ENCODE measurements at regions not wholly inside any gene's neighbourhood (a gene's known extent, or its start where the extent isn't known, plus 50 kb on each side); places are given as distances from the start of the nearest gene placed in this dataset.

- no peaks in the 10 kb centered on the region for H4K20me1 ChIP-seq (ENCODE audit: insufficient read depth, low read length)
- H3K9me3 ChIP-seq (ENCODE audit: low read length) = no peaks in the 10 kb centered on the region
- no TSS peak for BruUV-seq (replicated peaks)
Observed at GRCh38 chrX:87105131-87105530, 412.5 kb upstream of the KLHL4 start.

More at GRCh38 chrX:87105131-87105530, 412.5 kb upstream of the KLHL4 start:
- Histone ChIP-seq H3K79me2 (ENCODE audit: insufficient read depth, low read length) (no peaks in the 10 kb centered on the region), H3K27me3 (ENCODE audit: control insufficient read depth in 1 of 2, insufficient read depth in 2 of 2, low read length in 2 of 2) (no peaks in the 10 kb centered on the region), H2AFZ (ENCODE audit: low read length) (no peak overlapping the region), H3K4me3 (replicated peaks in 1 of 3; ENCODE audit: insufficient read depth in 1 of 3, low read depth in 2 of 3, low read length in 3 of 3) (no peak overlapping the region), H3K27ac (ENCODE audit: extremely low read length, insufficient read depth, low read length) (no peak overlapping the region), H3K4me2 (ENCODE audit: low read depth, low read length) (no peak overlapping the region), H3K36me3 (replicated peaks in 1 of 2; ENCODE audit: control insufficient read depth in 1 of 2, insufficient read depth in 2 of 2, low read length in 2 of 2) (no peaks in the 10 kb centered on the region), H3K4me1 (ENCODE audit: insufficient read depth, low read length) (no peaks in the 10 kb centered on the region), H3K9ac (ENCODE audit: insufficient read depth, low read depth, low read length) (no peak overlapping the region)
- in situ Hi-C loops (cut with HindIII; ENCODE audit: extremely low pct_ligation_motif_present, low pct_unique_long_range_greater_than_20kb) (no loop called here), intact Hi-C loops (cut with micrococcal nuclease; ENCODE audit: unreplicated experiment) (no loop called here)
- 0% methylated on average over 1 of the region's 1 CpG for WGBS (ENCODE audit: low lambda C conversion rate)
- CTCF ChIA-PET (ENCODE audit: low intra/inter-chr PET ratio, low total read pairs) = no interaction called here
- TF ChIP-seq ZBTB21 (CRISPR knock-in tag; IDR thresholded peaks at IDR 0.05) (no peak), ZNF501 (CRISPR knock-in tag; IDR thresholded peaks at IDR 0.05) (no peak), ZNF883 (CRISPR knock-in tag; IDR thresholded peaks at IDR 0.05; ENCODE audit: not compliant biosample characterization) (no peak), ZHX2 (IDR thresholded peaks at IDR 0.05; ENCODE audit: low read depth) (no peak), ZHX2 (CRISPR knock-in tag; IDR thresholded peaks at IDR 0.05; ENCODE audit: borderline replicate concordance) (no peak), SIN3A (IDR thresholded peaks at IDR 0.05; ENCODE audit: borderline replicate concordance, low read depth, low read length) (no peak), MEIS1 (CRISPR knock-in tag; IDR thresholded peaks at IDR 0.05; ENCODE audit: borderline replicate concordance) (no peak)
- FAIRE-seq = no peak
- POLR2A ChIA-PET = no interaction called here
- DNase-seq (ENCODE audit: low spot score) = no peak
- ATAC-seq = no peak

Data from HepG2 (cell line).